GM23338 (cell line): ENCODE measurements at regions not wholly inside any gene's neighbourhood (a gene's known extent, or its start where the extent isn't known, plus 50 kb on each side); places are given as distances from the start of the nearest gene placed in this dataset.

Experiments
- ATAC-seq: fragments of 200-7000 bp; cut with Tn5 transposase; 3 replicates; pipeline ENCODE4 v1.9.1; 2020
- DNase-seq: peaks from one replicate; pipeline ENCODE4 v3.0.0-alpha.2; 2015; ENCODE audit warnings: low spot score
- H2AFZ ChIP-seq: fragments of 200-600 bp; sonication (generic); 2 replicates; pipeline ENCODE4 v1.8.0; 2016; ENCODE audit warnings: antibody characterized with exemption, mild to moderate bottlenecking, moderate library complexity
- H3F3A ChIP-seq: fragments of 200-600 bp; sonication (generic); replicated peaks from 2 replicates; pipeline ENCODE4 v1.8.0; 2017; ENCODE audit warnings: antibody characterized with exemption, mixed run types, low read depth
- H3K27ac ChIP-seq: fragments of 200-600 bp; sonication (generic); 2 replicates; pipeline ENCODE4 v1.6.1; 2016; ENCODE audit warnings: low read depth
- H3K27me3 ChIP-seq: fragments of 200-600 bp; sonication (generic); 2 replicates; pipeline ENCODE4 v1.8.0; 2016; ENCODE audit warnings: mild to moderate bottlenecking, mixed run types, moderate library complexity; ENCODE audit not compliant: insufficient read depth
- H3K36me3 ChIP-seq: fragments of 200-600 bp; sonication (generic); 2 replicates; pipeline ENCODE4 v1.8.0; 2016; ENCODE audit warnings: mild to moderate bottlenecking; ENCODE audit not compliant: insufficient read depth
- H3K4me1 ChIP-seq: fragments of 200-600 bp; sonication (generic); 2 replicates; pipeline ENCODE4 v1.8.0; 2016; ENCODE audit warnings: mild to moderate bottlenecking, moderate library complexity; ENCODE audit not compliant: insufficient read depth
- H3K4me2 ChIP-seq: fragments of 200-600 bp; sonication (generic); 2 replicates; pipeline ENCODE4 v1.7.1; 2017; ENCODE audit warnings: mixed run types
- H3K4me3 ChIP-seq: fragments of 200-600 bp; sonication (generic); 2 replicates; pipeline ENCODE4 v1.6.1; 2016; ENCODE audit warnings: mixed run types
- H3K79me2 ChIP-seq: fragments of 200-600 bp; sonication (generic); replicated peaks from 2 replicates; pipeline ENCODE4 v1.8.0; 2017; ENCODE audit warnings: mild to moderate bottlenecking; ENCODE audit not compliant: insufficient read depth
- H3K9me2 ChIP-seq: fragments of 200-600 bp; sonication (generic); 2 replicates; pipeline ENCODE4 v1.8.0; 2017; ENCODE audit not compliant: insufficient read depth
- H4K20me1 ChIP-seq: fragments of 200-600 bp; sonication (generic); replicated peaks from 2 replicates; pipeline ENCODE4 v1.8.0; 2017; ENCODE audit warnings: mild to moderate bottlenecking; ENCODE audit not compliant: insufficient read depth
- H3K27ac Mint-ChIP-seq: 2 replicates; pipeline ENCODE4 v1.8.0; 2020; ENCODE audit warnings: inconsistent platforms, mild to moderate bottlenecking, moderate library complexity, mixed read lengths
- H3K27me3 Mint-ChIP-seq: 3 replicates; pipeline ENCODE4 v1.8.0; 2022; ENCODE audit warnings: low read depth, mild to moderate bottlenecking, moderate library complexity, mixed read lengths, inconsistent platforms; ENCODE audit not compliant: insufficient read depth, poor library complexity
- H3K36me3 Mint-ChIP-seq: 3 replicates; pipeline ENCODE4 v1.8.0; 2021; ENCODE audit warnings: low read depth, mild to moderate bottlenecking, inconsistent platforms, moderate library complexity, mixed read lengths
- H3K4me1 Mint-ChIP-seq: 3 replicates; pipeline ENCODE4 v1.8.0; 2020; ENCODE audit warnings: mild to moderate bottlenecking, inconsistent platforms, mixed read lengths
- H3K4me3 Mint-ChIP-seq: 3 replicates; pipeline ENCODE4 v1.8.0; 2021; ENCODE audit warnings: moderate library complexity, mild to moderate bottlenecking, inconsistent platforms, mixed read lengths
- H3K9me3 Mint-ChIP-seq: 3 replicates; pipeline ENCODE4 v1.8.0; 2020; ENCODE audit warnings: moderate library complexity, mild to moderate bottlenecking, inconsistent platforms, mixed read lengths
- CREB1 ChIP-seq: fragments of 250-450 bp; sonication (Bioruptor Pico); IDR thresholded peaks from 2 replicates; pipeline ENCODE4 v1.5.0; 2020; ENCODE audit warnings: low read depth, mild to moderate bottlenecking, moderate library complexity
- EZH2 ChIP-seq: fragments of 200-600 bp; sonication (generic); IDR thresholded peaks from one replicate; pipeline ENCODE4 v1.8.0; 2017; ENCODE audit warnings: antibody characterized with exemption, mild to moderate bottlenecking, low read depth; ENCODE audit not compliant: unreplicated experiment
- EZH2phosphoT487 ChIP-seq: fragments of 200-600 bp; sonication (generic); IDR thresholded peaks from one replicate; pipeline ENCODE4 v1.8.1; 2018; ENCODE audit warnings: antibody characterized with exemption; ENCODE audit not compliant: unreplicated experiment
- JUNB ChIP-seq: IDR thresholded peaks from one replicate; pipeline ENCODE4 v1.6.1; 2016; ENCODE audit warnings: antibody characterized with exemption; ENCODE audit not compliant: unreplicated experiment
- NANOG ChIP-seq: IDR thresholded peaks from 2 replicates; pipeline ENCODE4 v1.6.1; 2016; ENCODE audit warnings: antibody characterized with exemption, borderline replicate concordance
- STAT1 ChIP-seq: IDR thresholded peaks from one replicate; pipeline ENCODE4 v1.6.1; 2016; ENCODE audit warnings: antibody characterized with exemption; ENCODE audit not compliant: unreplicated experiment
- ZNF114 ChIP-seq: fragments of 250-450 bp; sonication (Bioruptor Pico); IDR thresholded peaks from 2 replicates; pipeline ENCODE4 v1.5.0; 2020; ENCODE audit warnings: mild to moderate bottlenecking, moderate library complexity
- ZNF331 ChIP-seq: fragments of 250-450 bp; sonication (Bioruptor Pico); IDR thresholded peaks from 2 replicates; pipeline ENCODE4 v1.5.0; 2020; ENCODE audit warnings: low read depth, mild to moderate bottlenecking, moderate library complexity
- TF ChIP-seq, protein P1 (sequence below): IDR thresholded peaks from one replicate; pipeline ENCODE4 v1.6.1; 2018; ENCODE audit warnings: antibody characterized with exemption; ENCODE audit not compliant: unreplicated experiment
- TF ChIP-seq, protein P2 (sequence below), 2 experiments: fragments of 200-600 bp in 1 of 2; sonication (generic) in 1 of 2; conservative IDR thresholded peaks; 2 replicates each; pipeline versions ENCODE4 v1.5.1 to v1.6.1; 2016 to 2017; ENCODE audit warnings: antibody characterized with exemption in 2 of 2, low read depth in 2 of 2, mild to moderate bottlenecking in 2 of 2, moderate library complexity in 1 of 2

DNA sequence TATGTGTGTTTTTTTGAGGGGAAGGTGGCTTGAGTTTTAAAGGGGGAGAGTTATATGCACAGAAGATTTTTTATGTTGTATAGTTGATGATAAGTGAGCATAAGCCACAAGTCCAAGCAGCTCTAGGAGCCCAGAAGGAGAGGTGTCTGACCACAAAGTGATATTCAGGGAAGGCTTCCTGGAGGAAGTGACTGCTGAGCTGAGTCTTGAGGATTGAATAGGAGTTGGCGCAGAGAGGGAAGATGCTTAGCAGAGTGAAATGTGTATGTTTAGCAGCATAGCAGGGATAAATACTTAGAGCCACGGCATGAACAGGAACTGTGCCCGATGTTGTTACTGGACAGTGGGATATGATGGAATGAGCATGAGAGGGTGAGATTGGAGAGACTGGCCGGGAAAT lies 255.1 kb upstream of the KCNG1 start (continued):
- TF ChIP-seq, protein P1, sequence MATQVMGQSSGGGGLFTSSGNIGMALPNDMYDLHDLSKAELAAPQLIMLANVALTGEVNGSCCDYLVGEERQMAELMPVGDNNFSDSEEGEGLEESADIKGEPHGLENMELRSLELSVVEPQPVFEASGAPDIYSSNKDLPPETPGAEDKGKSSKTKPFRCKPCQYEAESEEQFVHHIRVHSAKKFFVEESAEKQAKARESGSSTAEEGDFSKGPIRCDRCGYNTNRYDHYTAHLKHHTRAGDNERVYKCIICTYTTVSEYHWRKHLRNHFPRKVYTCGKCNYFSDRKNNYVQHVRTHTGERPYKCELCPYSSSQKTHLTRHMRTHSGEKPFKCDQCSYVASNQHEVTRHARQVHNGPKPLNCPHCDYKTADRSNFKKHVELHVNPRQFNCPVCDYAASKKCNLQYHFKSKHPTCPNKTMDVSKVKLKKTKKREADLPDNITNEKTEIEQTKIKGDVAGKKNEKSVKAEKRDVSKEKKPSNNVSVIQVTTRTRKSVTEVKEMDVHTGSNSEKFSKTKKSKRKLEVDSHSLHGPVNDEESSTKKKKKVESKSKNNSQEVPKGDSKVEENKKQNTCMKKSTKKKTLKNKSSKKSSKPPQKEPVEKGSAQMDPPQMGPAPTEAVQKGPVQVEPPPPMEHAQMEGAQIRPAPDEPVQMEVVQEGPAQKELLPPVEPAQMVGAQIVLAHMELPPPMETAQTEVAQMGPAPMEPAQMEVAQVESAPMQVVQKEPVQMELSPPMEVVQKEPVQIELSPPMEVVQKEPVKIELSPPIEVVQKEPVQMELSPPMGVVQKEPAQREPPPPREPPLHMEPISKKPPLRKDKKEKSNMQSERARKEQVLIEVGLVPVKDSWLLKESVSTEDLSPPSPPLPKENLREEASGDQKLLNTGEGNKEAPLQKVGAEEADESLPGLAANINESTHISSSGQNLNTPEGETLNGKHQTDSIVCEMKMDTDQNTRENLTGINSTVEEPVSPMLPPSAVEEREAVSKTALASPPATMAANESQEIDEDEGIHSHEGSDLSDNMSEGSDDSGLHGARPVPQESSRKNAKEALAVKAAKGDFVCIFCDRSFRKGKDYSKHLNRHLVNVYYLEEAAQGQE, result no peak
- TF ChIP-seq ZNF331 (CRISPR knock-in tag), result no peak

DNA sequence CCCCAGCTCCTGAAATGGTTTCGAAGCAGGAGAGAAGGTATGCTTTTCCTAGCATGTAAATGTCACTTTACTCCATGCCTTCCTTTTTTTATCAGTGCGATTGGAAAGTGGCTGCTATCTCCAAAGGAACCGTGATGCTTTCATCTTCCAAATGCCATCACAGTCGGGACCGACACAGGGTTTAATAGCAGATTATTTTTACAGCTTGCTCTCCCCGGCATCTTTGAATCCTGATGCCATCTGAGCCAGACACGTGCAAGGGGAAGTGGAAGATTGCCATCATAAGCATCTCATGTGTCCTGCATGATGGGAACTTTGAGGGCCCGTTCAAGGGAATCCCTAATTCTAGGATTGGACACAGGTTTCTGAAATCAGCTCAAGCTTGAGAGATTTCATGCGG lies 253.4 kb upstream of the KCNG1 start:
- peaks cover 2% of the 10 kb centered on the region for H3K27me3 Mint-ChIP-seq
- Histone ChIP-seq H3K4me2 (no peak overlapping the region), H4K20me1 (no peaks in the 10 kb centered on the region), H3K27me3 (no peaks in the 10 kb centered on the region), H3K4me1 (no peaks in the 10 kb centered on the region), H3K79me2 (no peaks in the 10 kb centered on the region), H3F3A (no peaks in the 10 kb centered on the region), H2AFZ (no peak overlapping the region), H3K27ac (no peak overlapping the region), H3K36me3 (no peaks in the 10 kb centered on the region), H3K4me3 (no peak overlapping the region), H3K9me2 (no peaks in the 10 kb centered on the region)
- TF ChIP-seq, protein P2, sequence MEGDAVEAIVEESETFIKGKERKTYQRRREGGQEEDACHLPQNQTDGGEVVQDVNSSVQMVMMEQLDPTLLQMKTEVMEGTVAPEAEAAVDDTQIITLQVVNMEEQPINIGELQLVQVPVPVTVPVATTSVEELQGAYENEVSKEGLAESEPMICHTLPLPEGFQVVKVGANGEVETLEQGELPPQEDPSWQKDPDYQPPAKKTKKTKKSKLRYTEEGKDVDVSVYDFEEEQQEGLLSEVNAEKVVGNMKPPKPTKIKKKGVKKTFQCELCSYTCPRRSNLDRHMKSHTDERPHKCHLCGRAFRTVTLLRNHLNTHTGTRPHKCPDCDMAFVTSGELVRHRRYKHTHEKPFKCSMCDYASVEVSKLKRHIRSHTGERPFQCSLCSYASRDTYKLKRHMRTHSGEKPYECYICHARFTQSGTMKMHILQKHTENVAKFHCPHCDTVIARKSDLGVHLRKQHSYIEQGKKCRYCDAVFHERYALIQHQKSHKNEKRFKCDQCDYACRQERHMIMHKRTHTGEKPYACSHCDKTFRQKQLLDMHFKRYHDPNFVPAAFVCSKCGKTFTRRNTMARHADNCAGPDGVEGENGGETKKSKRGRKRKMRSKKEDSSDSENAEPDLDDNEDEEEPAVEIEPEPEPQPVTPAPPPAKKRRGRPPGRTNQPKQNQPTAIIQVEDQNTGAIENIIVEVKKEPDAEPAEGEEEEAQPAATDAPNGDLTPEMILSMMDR (conservative IDR thresholded peaks at IDR 0.05; ENCODE audit: low read depth in 2 of 2), result no peak
- TF ChIP-seq CREB1 (CRISPR knock-in tag) (no peak), ZNF114 (CRISPR knock-in tag) (no peak)
- no peak overlapping the region for H3K4me3 Mint-ChIP-seq
- no peak for DNase-seq
- H3K4me1 Mint-ChIP-seq, result no peaks in the 10 kb centered on the region
- ATAC-seq, result no peak
- H3K9me3 Mint-ChIP-seq, result no peaks in the 10 kb centered on the region; the same call in 1 of the 3 replicates
- no peak overlapping the region for H3K27ac Mint-ChIP-seq
- no peaks in the 10 kb centered on the region for H3K36me3 Mint-ChIP-seq

DNA sequence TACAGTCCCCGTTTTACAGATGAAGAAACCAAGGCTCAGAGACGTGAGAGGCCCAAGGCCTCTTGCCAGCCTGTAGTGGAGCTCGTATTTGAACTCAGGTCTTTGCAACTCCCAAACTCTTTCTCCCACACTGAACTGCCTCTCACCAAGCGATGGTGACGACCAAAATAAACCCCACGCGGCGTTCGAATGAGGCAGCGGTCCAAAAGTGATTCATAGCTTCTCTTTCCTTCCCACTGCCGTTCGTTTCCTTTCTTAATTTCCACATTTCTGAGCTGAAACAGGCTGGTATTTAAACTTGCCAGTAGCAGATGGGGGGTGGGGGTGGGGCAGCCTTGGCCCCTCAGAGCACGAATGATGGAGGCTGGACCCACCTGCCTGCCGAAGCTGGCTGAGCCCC lies 252.9 kb upstream of the KCNG1 start:
- Mint-ChIP-seq H3K4me1 (no peaks in the 10 kb centered on the region), H3K27me3 (peaks cover under 1% of the 10 kb centered on the region), H3K36me3 (no peaks in the 10 kb centered on the region), H3K4me3 (no peak overlapping the region), H3K9me3 (no peaks in the 10 kb centered on the region; the same call in 2 of the 3 replicates), H3K27ac (no peak overlapping the region)
- Histone ChIP-seq H3K4me1 (no peaks in the 10 kb centered on the region), H2AFZ (no peak overlapping the region), H3K27ac (no peak overlapping the region), H3F3A (no peaks in the 10 kb centered on the region), H3K4me2 (no peak overlapping the region), H3K79me2 (no peaks in the 10 kb centered on the region), H3K36me3 (no peaks in the 10 kb centered on the region), H4K20me1 (no peaks in the 10 kb centered on the region), H3K9me2 (no peaks in the 10 kb centered on the region), H3K27me3 (no peaks in the 10 kb centered on the region), H3K4me3 (no peak overlapping the region)
- ATAC-seq, result no peak
- DNase-seq, result no peak
- no peak for TF ChIP-seq STAT1
- TF ChIP-seq, protein P1, result no peak
- no peak for TF ChIP-seq JUNB
- no peak for TF ChIP-seq CREB1 (CRISPR knock-in tag)
- TF ChIP-seq NANOG, result no peak
- TF ChIP-seq EZH2, result no peak
- TF ChIP-seq EZH2phosphoT487, result no peak
- no peak for TF ChIP-seq ZNF331 (CRISPR knock-in tag)
